ENCODE measurements at regions not wholly inside any gene's neighbourhood (a gene's known extent, or its start where the extent isn't known, plus 50 kb on each side); places are given as distances from the start of the nearest gene placed in this dataset.

- no peak for TF ChIP-seq CTCF (conservative IDR thresholded peaks at IDR 0.05)
- TF ChIP-seq EZH2 (IDR thresholded peaks at IDR 0.05; ENCODE audit: low read depth): no peak
These were observed 773.9 kb downstream of the JRKL start for GRCh38 chr11:97163631-97164191.

Data from PC-9 (cell line).